NCI-H1048 (cell line): ENCODE measurements at regions not wholly inside any gene's neighbourhood (a gene's known extent, or its start where the extent isn't known, plus 50 kb on each side); places are given as distances from the start of the nearest gene placed in this dataset.
"Not testable (repeated sequence)": the region's sequence is repeated elsewhere in the genome, so short reads cannot be mapped to it uniquely, and the experiment has no call there.

Experiments used
- DNase-seq: peaks from one replicate; lab custom pipeline; 2025; lab: John Stamatoyannopoulos, UW

DNA sequence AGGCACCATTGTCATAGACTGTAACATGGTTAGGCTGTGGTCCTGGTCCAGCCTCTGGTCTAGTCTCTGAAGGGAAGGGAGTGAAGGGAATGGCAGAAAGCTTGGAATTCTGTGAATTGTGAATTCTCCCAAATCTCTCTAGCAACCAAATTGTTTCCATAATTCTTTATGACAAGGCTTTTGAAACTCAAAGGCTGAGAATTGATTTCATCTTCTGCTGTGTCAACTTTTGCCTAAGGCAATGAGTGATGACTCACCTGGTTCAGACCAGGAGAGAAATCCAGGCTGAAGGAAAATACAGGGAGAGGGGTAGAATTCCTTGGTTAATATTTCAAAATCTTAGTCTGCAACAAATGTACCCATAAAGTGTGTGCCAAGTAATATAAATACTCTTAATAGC lies 82.6 kb upstream of the ADPGK start:
- no peak for DNase-seq

GRCh38 chr15:72865486-72865885 lies 81.9 kb upstream of the ADPGK start:
- DNase-seq = no peak

DNA sequence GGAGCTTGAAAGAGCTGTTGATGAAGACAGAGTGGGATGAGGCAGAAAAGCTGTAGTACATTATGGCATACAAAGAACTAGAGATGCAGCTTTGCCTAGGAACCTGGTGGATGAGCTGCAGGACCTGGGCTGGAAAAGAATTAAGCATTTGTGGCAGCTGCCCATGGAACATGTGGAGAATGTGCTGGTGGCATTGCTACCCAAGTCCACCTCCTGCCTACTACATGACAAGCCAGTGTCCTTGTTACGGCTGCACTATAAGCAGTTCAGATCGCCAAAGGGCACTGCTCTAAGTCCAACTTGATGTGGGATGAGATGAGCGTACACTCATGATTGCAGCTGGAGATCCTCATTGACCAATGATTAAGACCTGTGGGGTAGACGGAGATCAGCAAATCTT lies 81.1 kb upstream of the ADPGK start:
- no peak for DNase-seq

GRCh38 chr15:72861354-72861910 lies 77.9 kb upstream of the ADPGK start:
- no peak for DNase-seq

- DNase-seq = no peak
Observed at GRCh38 chr15:72859757-72860145, 76.2 kb upstream of the ADPGK start.

- no peak for DNase-seq
Observed at GRCh38 chr15:72859017-72859756, 75.6 kb upstream of the ADPGK start.

- no peak for DNase-seq
Observed at GRCh38 chr15:72858205-72858604, 74.6 kb upstream of the ADPGK start.

- no peak for DNase-seq
Observed at GRCh38 chr15:72857331-72858063, 73.9 kb upstream of the ADPGK start.

GRCh38 chr15:72856549-72857040 lies 73.0 kb upstream of the ADPGK start:
- DNase-seq = no peak

DNA sequence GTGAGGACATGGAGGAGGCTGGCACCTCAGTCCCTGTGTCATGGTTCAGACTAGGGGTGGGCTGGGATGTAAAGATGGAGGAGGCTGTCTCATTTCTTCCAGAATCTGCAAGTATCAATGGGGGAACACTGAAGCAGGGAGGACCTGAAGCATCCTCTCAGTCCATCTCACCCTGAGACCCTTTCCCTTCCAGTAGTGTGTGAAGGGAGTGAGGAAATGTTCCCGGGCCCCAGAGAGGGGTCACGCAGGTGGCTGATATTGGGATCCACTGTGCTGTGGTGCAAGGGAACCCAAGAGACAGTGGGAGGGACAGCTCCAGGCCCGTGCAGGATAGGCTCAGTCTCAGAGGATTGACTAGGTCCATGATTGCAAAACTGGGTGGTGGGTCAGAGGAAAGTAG lies 72.2 kb upstream of the ADPGK start:
- DNase-seq = no peak

DNA sequence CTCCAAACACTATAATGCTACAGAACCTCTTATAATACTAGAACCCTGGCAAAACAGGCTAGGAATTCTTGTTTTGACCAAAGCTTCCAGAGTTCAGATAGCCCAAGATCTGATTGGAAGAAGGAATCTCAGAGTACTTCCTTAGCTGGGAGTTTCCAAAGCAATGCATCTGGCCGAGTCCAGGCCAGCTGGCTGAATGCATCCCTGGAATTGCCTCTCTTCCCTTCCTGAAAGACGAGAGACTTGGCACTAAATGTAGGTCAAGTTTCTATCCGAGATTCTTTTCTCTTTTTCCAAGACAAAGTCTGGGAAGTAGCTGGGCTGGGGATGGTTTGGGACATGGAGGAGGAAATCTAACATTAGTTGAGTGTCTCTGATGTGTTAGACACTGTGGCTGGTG lies 68.7 kb upstream of the ADPGK start:
- no peak for DNase-seq

DNA sequence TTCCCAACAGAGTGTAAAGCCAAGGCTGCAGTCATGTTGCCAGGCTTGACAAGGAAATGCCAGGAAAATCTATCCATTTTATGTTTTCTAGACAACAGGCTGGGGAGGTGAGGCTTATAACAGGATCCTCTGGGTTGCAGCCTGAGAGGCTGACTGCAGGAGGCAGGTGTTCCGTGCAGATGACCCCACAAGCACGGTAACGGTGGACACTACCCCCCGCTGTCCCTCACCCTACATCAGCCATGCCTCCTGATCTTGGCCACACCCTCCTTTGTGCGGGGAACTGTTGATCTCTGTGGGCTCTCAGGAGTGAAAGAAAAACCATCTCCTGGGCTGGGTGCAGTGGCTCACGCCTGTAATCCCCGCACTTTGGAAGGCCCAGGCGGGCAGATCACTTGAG lies 68.0 kb upstream of the ADPGK start:
- DNase-seq = no peak

DNA sequence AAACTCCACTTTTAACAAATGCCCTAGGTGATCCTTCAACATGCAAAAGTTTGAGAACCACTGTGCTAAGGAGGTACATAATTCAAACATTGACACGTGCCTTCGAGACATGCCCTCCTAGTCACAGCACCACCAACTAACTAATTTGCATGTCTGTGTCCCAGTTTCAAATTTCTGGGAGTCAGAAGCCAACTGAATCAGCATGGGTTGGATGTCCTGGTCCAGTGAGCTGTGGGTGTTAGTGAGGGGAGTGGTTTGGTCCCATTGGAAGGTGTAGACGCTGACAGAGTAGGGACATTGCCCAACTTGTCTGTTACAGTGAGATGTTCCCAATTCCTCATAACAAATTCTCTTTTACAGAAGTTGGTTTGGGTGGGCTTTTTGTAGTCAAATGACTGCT lies 67.3 kb upstream of the ADPGK start:
- DNase-seq = no peak

DNA sequence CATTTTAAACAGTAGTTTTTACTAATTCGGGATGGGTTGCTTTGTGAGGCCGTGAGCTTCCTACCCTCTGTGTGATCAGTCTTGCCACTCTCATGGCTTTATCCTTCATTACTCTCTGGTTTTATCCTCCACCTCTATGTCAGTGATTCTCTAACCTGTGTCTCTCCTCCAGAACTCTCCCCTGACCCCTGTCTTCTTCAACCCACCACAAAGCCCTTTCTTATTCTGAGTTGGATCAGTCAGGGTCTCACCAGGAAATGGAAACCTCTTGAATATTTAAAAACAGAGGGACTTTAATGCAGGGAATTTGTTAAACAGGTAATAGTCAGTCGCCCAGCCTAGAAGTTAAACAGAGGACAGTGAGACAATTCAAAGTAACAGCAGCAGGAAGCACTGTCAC lies 64.2 kb upstream of the ADPGK start:
- no peak for DNase-seq

DNA sequence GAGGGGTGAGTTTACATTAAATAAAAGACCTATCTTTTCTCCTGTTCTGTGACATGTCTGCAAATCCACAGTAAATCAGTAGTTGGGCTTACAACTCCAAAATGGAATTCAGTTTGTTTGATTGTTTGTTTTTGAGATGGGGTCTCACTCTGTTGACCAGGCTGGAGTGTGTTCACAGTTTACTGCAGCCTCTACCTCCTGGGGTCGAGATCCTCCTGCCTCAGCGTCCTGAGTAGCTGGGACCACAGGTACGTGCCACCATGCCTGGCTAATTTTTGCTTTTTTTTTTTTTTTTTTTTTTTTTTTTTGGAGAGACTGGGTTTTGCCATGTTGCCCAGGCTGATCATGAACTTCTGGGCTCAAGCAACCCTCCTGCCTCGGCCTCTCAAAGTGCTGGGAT lies 63.5 kb upstream of the ADPGK start:
- no peak for DNase-seq

- DNase-seq = no peak
Observed at GRCh38 chr15:72845981-72846383, 62.4 kb upstream of the ADPGK start.

DNA sequence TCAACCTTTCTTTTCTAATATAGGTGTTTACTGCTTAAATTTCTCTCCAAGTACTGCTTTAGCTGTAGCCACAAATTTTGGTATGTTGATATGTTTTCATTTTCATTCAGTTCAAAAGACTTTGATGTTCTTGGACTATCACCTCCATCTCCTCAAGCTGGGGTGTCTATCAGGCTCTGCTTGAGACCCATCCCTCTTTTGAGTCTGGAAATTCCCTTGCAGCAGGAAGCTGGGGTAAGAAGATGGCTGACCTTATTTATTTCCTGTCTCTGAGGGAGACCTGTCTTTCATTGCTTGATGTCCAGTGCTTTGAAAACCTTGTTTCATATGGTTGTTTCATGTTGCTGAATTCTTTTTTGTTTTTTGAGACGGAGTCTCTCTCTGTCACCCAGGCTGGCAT lies 60.5 kb upstream of the ADPGK start:
- DNase-seq = no peak

DNA sequence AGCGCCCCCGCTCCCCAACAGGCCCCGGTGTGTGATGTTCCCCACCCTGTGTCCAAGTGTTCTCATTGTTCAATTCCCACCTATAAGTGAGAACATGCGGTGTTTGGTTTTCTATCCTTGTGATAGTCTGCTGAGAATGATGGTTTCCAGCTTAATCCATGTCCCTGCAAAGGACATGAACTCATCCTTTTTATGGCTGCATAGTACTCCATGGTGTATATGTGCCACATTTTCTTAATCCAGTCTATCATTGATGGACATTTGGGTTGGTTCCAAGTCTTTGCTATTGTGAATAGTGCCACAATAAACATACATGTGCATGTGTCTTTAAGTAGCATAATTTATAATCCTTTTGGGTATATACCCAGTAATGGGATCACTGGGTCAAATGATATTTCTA lies 59.8 kb upstream of the ADPGK start:
- DNase-seq = not testable (repeated sequence)

GRCh38 chr15:72840114-72840513 lies 56.6 kb upstream of the ADPGK start:
- DNase-seq = no peak

- DNase-seq = no peak
Observed at GRCh38 chr15:72838311-72838731, 54.8 kb upstream of the ADPGK start.

DNA sequence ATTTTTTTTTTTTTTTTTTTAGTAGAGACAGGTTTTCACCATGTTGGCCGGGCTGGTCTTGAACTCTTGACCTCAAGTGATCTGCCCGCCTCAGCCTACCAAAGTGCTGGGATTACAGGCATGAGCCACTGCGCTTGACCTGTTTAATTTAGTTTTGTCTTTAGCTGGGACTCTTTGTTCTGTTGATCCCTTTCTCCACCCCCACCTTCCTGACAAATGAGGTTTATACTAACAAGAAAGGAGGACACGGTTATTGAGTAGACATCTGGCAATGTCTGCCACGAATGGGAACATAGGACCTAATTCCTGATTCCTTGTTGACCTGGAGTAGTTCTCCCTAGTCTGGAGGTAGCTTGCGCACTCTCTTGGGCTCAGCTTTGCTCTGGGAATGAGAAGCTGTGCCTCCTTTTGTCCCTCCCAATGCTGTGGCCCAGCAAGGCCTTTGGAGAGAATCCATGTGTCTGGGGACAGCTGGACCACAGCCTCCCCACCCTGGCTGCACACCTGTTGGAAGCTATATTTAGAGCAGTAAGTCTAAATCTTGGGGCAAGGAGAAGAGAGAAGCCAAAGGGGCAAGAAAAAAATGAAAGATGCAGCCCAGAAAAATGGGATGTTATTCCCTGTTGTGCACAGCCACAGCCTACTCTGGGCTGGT lies 53.2 kb upstream of the ADPGK start:
- DNase-seq = no peak

GRCh38 chr15:72835294-72835890 lies 51.8 kb upstream of the ADPGK start:
- no peak for DNase-seq
